H1 (cell line): ENCODE measurements at regions not wholly inside any gene's neighbourhood (a gene's known extent, or its start where the extent isn't known, plus 50 kb on each side); places are given as distances from the start of the nearest gene placed in this dataset.

Experiments used
- ATF3 ChIP-seq: IDR thresholded peaks from 2 replicates; pipeline ENCODE4 v1.6.1; 2011; ENCODE audit warnings: low read depth, mild to moderate bottlenecking, low read length; ENCODE audit not compliant: insufficient read depth
- CHD2 ChIP-seq: IDR thresholded peaks from 2 replicates; pipeline ENCODE4 v1.6.1; 2012; ENCODE audit warnings: low read length, improper control_type of control experiment
- EP300 ChIP-seq, 2 experiments: IDR thresholded peaks; 1 replicate in 1 of 2; 2 replicates in 1 of 2; pipeline ENCODE4 v1.6.1; 2011 to 2012; ENCODE audit warnings: low read depth in 2 of 2, low read length in 2 of 2, mild to moderate bottlenecking in 2 of 2, borderline replicate concordance in 1 of 2, inconsistent platforms in 1 of 2, moderate library complexity in 1 of 2
- GTF2F1 ChIP-seq: IDR thresholded peaks from 2 replicates; pipeline ENCODE4 v1.6.1; 2012; ENCODE audit warnings: low read depth, low read length, improper control_type of control experiment, borderline replicate concordance
- HDAC6 ChIP-seq: IDR thresholded peaks from one replicate; pipeline ENCODE4 v1.7.1; 2012; ENCODE audit warnings: low read depth, mild to moderate bottlenecking, inconsistent platforms, low read length, moderate library complexity
- KDM5A ChIP-seq: fragments of 200-600 bp; IDR thresholded peaks from 2 replicates; pipeline ENCODE4 v1.7.1; 2012; ENCODE audit warnings: mild to moderate bottlenecking, low read length, inconsistent platforms, mixed read lengths
- POLR2A ChIP-seq, 2 experiments: IDR thresholded peaks; 1 replicate in 1 of 2; 2 replicates in 1 of 2; pipeline ENCODE4 v1.6.1; 2011; ENCODE audit warnings: low read depth in 2 of 2, low read length in 2 of 2, mild to moderate bottlenecking in 2 of 2; ENCODE audit errors: control extremely low read depth in 1 of 2
- POLR2AphosphoS5 ChIP-seq: IDR thresholded peaks from 2 replicates; pipeline ENCODE4 v1.6.1; 2011; ENCODE audit warnings: low read depth, low read length
- TAF1 ChIP-seq: IDR thresholded peaks from 2 replicates; pipeline ENCODE4 v1.6.1; 2011; ENCODE audit warnings: mild to moderate bottlenecking, low read depth, low read length
- USF2 ChIP-seq: IDR thresholded peaks from 2 replicates; pipeline ENCODE4 v1.6.1; 2011; ENCODE audit warnings: low read length, improper control_type of control experiment
- YY1 ChIP-seq: IDR thresholded peaks from 2 replicates; pipeline ENCODE4 v1.6.1; 2011; ENCODE audit warnings: low read depth, mild to moderate bottlenecking, low read length
- ZNF274 ChIP-seq: IDR thresholded peaks from 2 replicates; pipeline ENCODE4 v1.7.0; 2012; ENCODE audit warnings: low read length, borderline replicate concordance; ENCODE audit errors: extremely low read depth
- TF ChIP-seq, protein P1 (sequence below), 3 experiments: IDR thresholded peaks; 1 replicate in 2 of 3; 2 replicates in 1 of 3; pipeline versions ENCODE4 v1.5.1 to v1.6.1; 2011; ENCODE audit warnings: low read length in 3 of 3, mild to moderate bottlenecking in 3 of 3, inconsistent platforms in 2 of 3, low read depth in 1 of 3, moderate library complexity in 1 of 3; ENCODE audit not compliant: insufficient read depth in 1 of 3; ENCODE audit errors: control extremely low read depth in 1 of 3
- TF ChIP-seq, protein P2 (sequence below): IDR thresholded peaks from 2 replicates; pipeline ENCODE4 v1.6.1; 2012; ENCODE audit warnings: low read length, inconsistent platforms

DNA sequence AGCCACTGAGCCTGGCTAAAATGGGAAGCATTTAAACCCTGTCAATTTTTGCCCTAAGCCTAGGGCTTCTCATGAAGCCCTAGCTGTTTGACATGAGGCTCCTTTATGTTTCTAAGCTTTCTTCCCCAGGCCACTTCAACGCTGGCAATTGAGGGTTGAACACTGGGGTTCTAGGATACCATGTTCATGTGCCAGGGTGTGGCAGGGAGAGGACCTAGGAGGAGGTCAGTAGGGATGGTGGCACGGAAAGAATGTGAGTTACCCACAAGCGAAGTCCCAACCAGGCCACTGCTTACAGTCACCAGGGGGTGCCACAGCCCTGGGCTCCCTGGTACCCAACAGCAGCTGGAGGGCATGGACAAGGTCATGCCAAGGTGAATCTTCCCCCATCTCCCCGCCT is 90.8 kb upstream of the AJAP1 start:
- TF ChIP-seq, protein P1, sequence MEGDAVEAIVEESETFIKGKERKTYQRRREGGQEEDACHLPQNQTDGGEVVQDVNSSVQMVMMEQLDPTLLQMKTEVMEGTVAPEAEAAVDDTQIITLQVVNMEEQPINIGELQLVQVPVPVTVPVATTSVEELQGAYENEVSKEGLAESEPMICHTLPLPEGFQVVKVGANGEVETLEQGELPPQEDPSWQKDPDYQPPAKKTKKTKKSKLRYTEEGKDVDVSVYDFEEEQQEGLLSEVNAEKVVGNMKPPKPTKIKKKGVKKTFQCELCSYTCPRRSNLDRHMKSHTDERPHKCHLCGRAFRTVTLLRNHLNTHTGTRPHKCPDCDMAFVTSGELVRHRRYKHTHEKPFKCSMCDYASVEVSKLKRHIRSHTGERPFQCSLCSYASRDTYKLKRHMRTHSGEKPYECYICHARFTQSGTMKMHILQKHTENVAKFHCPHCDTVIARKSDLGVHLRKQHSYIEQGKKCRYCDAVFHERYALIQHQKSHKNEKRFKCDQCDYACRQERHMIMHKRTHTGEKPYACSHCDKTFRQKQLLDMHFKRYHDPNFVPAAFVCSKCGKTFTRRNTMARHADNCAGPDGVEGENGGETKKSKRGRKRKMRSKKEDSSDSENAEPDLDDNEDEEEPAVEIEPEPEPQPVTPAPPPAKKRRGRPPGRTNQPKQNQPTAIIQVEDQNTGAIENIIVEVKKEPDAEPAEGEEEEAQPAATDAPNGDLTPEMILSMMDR (IDR thresholded peaks at IDR 0.05; ENCODE audit: control extremely low read depth in 1 of 3, insufficient read depth in 1 of 3, low read depth in 1 of 3, low read length in 3 of 3): no peak
- TF ChIP-seq HDAC6 (no peak), YY1 (no peak), POLR2A (IDR thresholded peaks at IDR 0.05; ENCODE audit: control extremely low read depth in 1 of 2, low read depth in 2 of 2, low read length in 2 of 2) (no peak), EP300 (IDR thresholded peaks at IDR 0.05; ENCODE audit: borderline replicate concordance in 1 of 2, low read depth in 2 of 2, low read length in 2 of 2) (no peak), TAF1 (no peak), USF2 (no peak), POLR2AphosphoS5 (no peak), CHD2 (no peak), ZNF274 (no peak), ATF3 (no peak), KDM5A (no peak), GTF2F1 (no peak)
- TF ChIP-seq, protein P2, sequence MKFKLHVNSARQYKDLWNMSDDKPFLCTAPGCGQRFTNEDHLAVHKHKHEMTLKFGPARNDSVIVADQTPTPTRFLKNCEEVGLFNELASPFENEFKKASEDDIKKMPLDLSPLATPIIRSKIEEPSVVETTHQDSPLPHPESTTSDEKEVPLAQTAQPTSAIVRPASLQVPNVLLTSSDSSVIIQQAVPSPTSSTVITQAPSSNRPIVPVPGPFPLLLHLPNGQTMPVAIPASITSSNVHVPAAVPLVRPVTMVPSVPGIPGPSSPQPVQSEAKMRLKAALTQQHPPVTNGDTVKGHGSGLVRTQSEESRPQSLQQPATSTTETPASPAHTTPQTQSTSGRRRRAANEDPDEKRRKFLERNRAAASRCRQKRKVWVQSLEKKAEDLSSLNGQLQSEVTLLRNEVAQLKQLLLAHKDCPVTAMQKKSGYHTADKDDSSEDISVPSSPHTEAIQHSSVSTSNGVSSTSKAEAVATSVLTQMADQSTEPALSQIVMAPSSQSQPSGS: no peak
